IMR-90 (cell line): ENCODE measurements at regions not wholly inside any gene's neighbourhood (a gene's known extent, or its start where the extent isn't known, plus 50 kb on each side); places are given as distances from the start of the nearest gene placed in this dataset.

Experiments used
- CEBPB ChIP-seq: IDR thresholded peaks from 2 replicates; pipeline ENCODE4 v1.6.1; 2012; ENCODE audit warnings: low read depth, low read length, improper control_type of control experiment
- CTCF ChIP-seq: conservative IDR thresholded peaks from 2 replicates; pipeline ENCODE4 v1.5.1; 2012; ENCODE audit warnings: mild to moderate bottlenecking, low read depth, low read length, improper control_type of control experiment
- POLR2A ChIP-seq: IDR thresholded peaks from 2 replicates; pipeline ENCODE4 v1.6.1; 2012; ENCODE audit warnings: mild to moderate bottlenecking, low read depth, low read length

- TF ChIP-seq CTCF (no peak), POLR2A (no peak), CEBPB (no peak)
Observed at GRCh38 chr11:39690856-39691255, 1768.6 kb downstream of the LRRC4C start.
